Fibroblast of skin of left biceps (primary cell): ENCODE measurements at regions not wholly inside any gene's neighbourhood (a gene's known extent, or its start where the extent isn't known, plus 50 kb on each side); places are given as distances from the start of the nearest gene placed in this dataset.
"Not testable (repeated sequence)": the region's sequence is repeated elsewhere in the genome, so short reads cannot be mapped to it uniquely, and the experiment has no call there.

Source experiments
- DNase-seq, 2 experiments: peaks; one replicate each; pipeline ENCODE4 v3.0.0-alpha.2; 2013; ENCODE audit warnings: low read depth in 2 of 2

DNA sequence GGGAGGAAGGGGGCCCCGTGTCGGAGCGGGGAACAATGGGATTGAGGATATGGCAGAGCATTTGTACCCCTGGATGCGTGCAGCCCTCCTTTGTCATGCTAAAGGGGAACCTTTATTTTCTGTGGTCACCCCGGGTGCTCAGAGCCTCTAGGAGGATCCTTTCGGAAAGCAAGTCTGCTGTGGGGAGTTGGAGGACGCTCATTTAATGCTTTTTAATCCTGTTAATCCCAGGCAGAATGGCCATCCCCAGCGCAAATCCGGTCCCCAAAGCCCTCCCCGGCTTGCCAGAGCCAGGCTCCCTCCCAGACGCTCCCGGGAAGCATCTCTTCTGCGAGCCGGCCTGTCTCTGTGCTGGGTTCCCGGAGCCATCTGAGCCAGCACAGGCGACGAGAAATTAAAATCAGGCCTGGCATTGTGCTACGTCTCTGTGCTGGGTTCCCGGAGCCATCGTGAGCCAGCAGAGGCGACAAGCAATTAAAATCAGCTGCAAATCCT lies 113.2 kb upstream of the PPP2R3B start:
- no peak for DNase-seq

DNA sequence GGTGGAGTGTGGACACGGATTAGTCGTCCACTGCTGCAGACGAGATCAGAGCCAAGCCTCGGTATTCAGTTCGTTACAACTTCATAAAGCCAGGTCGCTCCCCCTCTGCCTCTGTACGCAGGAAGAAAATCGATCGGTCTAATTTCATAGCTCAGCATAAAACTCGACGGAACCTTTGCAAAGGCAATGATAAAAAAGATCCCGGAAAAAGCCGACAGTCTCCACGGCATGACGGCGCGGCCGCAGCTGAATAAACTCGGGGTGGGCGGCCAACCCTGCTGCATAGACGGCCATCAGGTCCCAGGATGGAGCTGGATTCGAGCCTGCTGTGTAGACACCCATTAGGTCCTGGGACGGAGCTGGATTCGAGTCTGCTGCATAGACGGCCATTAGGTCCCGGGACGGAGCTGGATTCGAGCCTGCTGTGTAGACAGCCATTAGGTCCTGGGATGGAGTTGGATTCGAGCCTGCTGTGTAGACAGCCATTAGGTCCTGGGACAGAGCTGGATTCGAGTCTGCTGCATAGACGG lies 113.8 kb upstream of the PPP2R3B start:
- no peak for DNase-seq

DNA sequence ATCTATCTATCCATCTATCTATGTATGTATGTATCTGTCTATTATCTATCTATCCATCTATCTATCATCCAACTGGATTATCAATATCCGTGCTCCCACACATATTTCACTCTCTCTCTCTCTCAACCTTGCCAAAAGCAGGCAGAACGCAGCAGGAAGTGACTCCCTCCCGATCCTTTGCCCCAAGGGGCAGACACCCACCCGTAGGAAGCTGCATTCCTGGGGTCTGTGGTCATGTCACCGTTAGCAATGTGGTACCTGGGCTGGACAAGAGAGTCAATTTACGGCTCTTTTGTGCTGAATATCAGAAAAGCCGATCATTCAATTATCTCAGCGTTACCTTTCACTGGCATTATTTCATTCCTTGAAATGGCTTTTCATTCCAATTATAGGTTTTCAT lies 119.6 kb upstream of the PPP2R3B start:
- DNase-seq, result no peak

DNA sequence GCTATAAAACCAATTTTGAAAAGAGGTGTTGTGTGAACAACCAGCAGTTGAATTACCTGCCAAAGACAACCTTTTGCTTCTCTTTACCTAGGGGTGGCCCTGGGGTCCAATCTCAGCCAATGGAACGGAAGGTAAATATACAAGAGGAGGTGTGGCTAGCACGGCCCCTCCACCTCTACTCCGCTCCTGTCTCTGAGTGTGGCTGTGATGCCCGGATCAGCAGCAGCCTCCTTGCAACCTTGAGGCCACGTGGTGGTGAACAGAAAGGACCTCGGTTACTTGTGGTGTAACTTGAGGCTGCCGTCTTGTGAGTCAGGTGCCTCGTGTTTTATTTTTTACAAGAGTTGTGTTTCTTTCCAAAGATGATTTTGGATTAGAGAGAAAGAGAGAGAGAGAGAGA lies 121.5 kb upstream of the PPP2R3B start:
- no peak for DNase-seq

DNA sequence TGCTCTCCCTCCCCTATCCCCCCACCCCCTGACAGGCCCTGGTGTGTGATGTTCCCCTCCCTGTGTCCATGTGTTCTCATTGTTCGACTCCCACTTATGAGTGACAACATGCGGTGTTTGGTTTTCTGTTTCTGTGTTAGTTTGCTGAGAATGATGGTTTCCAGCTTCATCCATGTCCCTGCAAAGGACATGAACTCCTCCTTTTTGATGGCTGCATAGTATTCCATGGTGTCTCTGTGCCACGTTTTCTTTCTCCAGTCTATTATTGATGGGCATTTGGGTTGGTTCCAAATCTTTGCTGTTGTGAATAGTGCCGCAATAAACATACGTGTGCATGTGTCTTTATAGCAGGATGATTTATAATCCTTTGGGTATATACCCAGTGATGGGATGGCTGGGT lies 121.8 kb upstream of the SHOX start:
- DNase-seq, result not testable (repeated sequence)

DNA sequence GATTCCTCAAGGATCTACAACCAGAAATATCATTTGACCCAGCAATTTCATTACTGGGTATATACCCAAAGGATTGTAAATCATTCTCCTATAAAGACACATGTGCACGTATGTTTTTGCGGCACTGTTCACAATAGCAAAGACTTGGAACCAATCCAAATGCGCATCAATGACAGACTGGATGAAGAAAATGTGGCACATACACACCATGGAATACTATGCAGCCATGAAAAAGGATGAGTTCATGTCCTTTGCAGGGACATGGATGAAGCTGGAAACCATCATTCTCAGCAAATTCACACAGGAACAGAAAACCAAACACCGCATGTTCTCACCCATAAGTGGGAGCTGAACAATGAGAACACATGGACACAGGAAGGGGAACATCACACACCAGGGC lies 119.5 kb upstream of the SHOX start:
- DNase-seq, result not testable (repeated sequence)

DNA sequence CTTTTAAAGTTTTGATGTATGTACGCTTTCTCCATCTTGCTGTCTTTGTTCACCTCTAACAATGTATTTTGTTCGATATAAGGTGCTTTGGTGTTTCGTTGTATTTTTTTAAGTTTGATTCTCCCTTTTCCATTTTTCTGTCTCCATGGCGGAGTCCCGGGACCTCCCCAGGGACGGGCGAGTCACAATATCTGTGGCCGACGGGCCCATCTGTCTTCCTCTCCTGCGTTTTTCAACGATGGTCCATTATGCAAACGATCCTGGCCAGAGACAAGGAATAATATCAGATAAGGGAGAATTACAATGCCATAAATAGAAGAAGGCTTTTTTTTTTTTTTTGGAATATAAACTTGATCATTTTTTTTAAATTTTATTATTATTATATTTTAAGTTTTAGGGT lies 112.3 kb upstream of the SHOX start:
- DNase-seq, result no peak

DNA sequence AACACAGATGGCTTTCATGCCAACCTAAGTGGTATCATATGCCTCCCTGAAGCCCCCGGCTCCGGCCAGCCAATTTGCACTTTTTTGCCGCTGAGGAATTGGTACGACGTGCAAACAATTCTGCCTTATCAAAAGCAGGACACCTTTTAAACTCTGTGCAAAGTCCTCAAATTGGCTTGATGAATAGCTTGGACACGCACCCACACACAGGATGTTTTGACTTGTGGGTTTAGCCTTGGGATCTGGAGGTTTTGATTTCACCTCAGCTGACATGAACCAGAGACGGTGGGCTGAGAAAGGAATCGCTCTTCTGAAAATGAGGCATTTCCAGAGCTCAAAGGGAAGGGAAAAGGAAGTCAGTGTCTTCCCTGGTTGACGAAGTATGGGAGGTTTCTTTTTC lies 110.8 kb upstream of the SHOX start:
- no peak for DNase-seq

DNA sequence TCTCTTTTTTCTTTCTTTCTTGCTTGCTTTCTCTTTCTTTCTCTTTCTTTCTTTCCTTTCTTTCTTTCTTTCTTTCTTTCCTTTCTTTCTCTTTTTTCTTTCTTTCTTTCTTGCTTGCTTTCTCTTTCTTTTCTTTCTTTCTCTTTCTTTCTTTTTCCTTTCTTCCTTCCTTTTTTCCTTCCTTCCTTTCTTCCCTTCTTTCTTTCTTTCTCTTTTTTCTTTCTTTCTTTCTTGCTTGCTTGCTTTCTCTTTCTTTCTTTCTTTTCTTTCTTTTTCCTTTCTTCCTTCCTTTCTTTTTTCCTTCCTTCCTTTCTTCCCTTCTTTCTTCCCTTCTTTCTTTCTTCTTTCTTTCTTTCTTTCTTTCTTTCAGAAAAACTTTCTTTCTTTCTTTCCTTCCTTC lies 108.1 kb upstream of the SHOX start:
- DNase-seq, result no peak

DNA sequence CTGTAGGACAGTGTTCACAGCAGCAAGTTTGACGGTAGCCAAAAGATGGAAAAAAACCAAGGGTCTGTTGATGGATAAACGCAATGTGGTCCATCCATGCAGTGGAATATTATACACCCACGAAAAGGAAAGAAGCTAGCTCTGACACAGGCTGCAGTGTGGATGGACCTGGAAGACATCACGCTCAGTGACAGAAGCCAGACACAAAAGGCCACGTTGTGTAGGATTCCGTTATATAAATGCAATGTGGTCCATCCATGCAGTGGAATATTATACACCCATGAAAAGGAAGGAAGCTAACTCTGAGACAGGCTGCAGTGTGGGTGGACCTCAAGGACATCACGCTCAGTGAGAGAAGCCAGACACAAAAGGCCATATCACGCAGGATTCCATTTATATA lies 105.5 kb upstream of the SHOX start:
- DNase-seq, result no peak

DNA sequence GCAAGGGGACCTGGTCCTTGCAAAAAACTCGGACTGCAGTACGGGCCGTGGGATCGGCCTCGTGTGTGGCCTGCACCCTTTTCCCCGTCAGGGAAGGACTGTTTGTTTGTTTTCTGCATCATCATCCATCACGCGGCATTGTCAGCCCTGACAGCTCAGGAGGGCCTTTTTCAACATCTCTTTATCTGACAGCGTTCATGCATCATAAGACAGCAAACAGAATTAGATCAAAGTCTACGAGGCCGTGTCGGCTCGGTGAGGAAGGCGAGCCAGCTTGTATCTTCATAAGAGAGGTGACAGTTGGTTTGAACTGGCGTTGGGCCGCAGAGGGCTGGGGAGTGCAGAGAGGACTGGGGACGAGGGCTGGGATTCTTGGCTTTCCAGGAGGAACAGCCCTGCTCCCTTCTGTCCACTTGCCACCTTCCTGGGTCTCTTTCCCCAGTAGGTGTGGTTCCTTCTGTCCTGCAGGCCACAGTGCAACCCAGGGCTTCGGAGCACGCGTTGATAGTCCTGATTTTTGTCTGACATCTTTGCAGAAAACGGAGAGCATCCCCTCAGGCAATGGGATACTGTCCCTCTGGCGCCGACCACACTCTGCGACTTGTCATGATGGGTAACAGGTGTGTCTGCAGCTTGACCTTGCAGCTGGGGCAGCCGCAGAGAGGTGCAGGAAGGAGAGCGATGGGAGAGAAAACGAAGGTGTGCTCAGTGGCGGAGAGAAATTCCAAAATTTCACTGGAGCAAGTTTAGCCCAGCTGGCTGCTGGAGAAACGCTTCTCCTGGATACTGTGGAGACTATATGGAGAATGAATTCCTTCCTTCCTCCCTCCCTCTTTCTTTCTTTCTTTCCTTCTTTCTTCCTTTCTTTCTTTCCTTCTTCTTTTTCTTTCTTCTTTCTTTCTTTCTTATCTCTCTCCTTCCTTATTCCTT lies 104.0 kb upstream of the SHOX start:
- DNase-seq, result no peak

DNA sequence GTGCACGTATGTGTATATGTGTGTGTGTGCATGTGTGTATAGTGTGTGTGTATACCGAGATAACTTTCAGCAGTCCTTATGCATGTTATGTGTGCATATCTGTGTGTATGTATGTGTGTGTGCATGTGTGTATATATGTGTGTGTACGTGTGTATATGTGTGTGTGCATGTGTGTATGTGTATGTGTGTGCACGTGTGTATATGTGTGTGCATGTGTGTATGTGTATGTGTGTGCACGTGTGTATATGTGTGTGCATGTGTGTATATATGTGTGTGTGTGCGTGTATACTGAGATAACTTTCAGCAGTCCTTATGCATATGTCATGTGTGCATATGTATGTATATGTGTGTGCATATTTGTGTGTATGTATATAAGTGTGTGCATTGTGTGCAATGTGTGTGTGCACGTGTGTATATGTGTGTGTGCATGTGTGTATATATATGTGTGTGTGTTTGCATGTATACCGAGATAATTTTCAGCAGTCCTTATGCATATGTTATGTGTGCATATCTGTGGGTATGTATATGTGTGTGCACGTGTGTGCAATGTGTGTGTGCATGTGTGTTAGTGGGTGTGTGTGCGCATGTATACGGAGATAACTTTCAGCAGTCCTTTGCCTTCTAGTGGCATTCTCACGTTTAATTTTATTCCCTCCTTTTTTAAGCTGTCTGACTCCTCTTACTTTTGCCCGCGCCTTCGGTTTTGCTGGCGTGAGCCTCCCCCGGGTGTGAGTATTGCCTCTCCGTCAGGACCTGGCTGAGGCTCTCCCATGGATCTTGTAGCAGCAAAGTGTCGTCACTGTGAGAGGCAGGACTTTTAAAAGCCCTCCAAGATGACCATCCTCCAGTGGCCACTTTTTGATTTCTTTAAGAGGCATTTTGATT lies 99.6 kb upstream of the SHOX start:
- no peak for DNase-seq

DNA sequence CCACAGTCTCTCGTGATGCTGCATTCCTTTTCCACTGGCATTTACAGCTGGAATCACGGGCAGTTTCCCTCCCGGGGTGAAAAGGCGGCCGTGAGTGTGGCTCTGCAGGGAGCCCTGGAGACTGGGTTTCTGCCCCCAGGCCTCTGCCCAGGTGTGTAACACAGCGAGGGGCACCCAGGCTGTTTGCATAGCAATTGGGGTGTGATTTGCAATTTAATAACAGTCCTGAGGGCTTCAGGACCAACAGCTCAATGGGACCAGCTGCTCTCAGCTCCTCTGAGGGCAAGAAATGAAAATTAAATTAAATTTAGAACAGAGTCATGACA lies 99.0 kb upstream of the SHOX start:
- DNase-seq, result no peak

DNA sequence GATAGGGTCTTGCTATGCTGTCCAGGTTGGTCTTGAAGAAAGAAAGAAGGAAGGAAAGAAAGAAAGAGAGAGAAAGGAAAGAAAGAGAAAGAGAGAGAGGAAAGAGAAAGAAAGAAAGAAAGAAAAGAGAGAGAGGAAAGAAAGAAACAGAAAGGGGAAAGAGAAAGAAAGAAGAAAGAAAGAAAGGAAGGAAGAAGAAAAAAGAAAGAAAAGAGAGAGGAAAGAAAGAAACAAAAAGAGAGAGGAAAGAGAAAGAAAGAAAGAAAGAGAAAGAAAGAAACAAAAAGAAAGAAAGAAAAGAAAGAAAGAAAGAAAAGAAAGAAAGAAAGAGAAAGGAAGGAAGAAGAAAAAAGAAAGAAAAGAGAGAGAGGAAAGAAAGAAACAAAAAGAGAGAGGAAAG lies 95.8 kb upstream of the SHOX start:
- DNase-seq, result no peak

DNA sequence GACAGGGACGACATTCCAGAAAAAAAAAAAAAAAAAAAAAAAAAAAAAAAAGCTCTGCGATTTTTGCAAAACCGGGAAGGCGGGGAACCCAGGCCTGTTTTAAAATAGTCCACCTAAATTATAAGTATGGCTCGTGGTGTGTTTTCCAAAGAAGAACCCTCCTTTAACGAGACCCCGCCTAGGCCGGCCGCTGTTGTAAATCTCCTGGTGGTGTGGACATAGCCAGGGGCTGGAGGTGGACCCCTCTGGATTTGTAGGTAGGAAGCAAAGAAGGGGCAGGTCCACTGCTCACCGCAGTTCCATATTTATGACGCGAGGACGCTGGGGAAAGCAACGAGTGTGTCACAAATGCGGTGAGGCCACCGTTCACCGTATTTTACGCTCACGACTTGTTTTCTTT lies 94.0 kb upstream of the SHOX start:
- no peak for DNase-seq

DNA sequence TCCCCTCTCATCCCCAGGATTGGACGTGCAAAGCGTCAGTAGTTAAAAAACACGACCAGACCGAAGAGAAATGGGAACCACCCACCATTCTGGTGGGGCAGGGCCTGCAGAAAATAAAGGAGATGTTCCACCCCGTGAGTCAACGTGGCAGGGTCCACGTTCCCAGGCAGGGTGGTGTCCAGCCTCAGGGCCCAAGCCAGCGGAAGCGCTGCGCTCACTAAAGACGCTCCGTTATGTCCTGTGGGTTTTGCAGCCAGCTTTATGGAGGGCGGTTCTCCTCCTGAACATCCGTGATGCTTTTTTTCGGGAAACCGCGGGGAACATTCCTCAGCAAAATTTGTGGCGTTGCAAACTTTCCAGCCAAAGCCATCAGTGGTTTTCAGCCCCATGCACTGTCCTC lies 93.4 kb upstream of the SHOX start:
- DNase-seq, result no peak

DNA sequence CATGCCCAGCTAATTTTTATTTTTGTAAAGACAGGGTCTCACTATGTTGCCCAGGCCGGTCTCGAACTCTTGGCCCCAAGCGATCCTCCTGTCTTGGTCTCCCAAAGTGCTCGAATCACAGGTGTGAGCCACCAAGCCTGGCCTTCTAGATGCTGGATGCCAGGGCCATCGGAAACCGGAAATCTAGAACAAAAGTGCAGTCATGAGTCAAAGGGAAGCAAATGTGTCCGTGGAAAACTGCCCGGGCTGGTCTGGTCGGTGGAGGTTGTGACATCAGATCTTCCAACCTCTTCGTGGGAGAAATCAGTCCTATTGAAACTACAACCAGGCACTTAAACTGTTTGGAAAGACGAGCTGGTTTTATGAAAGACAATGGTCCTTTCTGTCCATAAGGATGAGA lies 92.3 kb upstream of the SHOX start:
- DNase-seq, result no peak

DNA sequence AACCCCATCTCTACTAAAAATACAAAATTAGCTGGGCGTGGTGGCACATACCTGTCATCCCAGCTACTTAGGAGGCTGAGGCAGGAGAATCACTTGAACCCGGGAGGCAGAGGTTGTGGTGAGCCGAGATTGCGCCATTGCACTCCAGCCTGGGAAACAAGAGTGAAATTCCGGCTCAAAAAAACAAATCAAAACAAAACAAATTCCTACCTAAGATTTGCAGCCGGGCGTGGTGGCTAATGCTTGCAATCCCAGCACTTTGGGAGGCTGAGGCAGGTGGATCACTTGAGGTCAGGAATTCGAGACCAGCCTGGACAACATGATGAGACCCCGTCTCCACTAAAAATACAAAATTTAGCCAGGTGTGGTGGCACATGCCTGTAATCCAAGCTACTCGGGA lies 89.6 kb upstream of the SHOX start:
- not testable (repeated sequence) for DNase-seq

DNA sequence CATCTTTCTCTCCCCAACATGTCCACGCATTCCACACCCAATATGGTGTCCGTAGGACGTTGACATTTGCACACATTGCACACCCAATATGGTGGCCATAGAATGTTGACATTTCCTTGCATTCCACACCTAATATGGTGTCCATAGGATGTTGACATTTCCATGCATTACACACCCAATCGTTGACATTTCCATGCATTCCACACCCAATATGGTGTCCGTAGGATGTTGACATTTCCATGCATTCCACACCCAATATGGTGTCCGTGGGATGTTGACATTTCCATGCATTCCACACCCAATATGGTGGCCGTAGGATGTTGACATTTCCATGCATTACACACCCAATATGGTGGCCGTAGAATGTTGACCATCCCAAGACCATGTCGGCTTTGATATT lies 88.4 kb upstream of the SHOX start:
- DNase-seq, result no peak

DNA sequence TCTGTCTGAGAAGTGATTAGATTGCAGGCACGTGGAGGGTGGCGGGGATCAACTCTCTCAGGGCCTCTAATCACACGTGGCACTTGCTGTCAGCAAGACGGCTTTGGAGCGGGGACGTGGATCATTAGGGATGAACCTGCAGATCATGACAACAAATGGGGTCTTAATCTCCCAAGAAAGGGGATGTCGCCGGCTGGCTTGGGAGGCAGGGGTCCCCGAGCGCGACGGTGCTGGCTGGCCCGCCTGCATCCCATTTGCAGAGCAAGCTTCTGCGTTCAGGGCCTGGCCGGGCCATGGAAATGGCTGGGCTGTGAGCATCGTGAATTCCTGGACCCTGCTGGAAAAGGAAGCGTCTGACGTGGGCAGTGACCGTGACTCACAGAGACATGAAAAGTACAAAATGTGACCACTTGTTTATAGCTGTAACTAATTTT lies 85.1 kb upstream of the SHOX start:
- peak in 1 of 2 experiments; percentile 8 for DNase-seq

DNA sequence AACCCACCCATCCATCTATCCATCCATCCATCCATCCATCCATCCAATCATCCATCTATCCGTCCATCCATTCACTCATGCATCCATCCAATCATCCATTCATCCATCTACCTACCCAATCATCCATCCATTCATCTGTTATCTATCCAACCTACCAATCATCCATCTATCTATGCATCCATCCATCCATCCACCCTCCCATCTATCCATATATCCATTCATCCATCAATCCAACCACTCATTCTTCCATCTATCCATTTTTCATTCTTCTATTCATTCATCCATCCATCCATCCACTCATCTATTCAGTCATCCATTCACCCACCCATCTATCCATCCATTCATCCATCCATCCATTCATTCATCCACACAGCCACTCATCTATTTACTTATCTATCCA lies 80.1 kb upstream of the SHOX start:
- DNase-seq, result no peak

DNA sequence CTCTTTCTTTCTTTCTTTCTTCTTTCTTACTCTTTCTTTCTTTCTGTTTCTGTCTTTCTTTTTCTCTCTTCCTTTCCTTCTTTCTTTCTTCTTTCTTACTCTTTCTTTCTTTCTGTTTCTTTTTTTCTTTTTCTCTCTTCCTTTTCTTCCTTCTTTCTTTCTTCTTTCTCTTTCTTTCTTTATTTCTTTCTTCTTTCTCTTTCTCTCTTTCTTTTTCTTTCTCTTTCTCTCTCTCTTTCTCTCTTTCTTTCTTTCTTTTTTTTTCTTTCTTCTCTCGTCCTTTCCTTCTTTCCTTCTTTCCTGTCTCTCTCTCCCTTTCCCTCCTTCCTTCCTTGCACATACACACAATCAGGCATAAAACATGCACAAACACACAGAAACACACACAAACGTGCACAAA lies 79.3 kb upstream of the SHOX start:
- DNase-seq, result no peak

DNA sequence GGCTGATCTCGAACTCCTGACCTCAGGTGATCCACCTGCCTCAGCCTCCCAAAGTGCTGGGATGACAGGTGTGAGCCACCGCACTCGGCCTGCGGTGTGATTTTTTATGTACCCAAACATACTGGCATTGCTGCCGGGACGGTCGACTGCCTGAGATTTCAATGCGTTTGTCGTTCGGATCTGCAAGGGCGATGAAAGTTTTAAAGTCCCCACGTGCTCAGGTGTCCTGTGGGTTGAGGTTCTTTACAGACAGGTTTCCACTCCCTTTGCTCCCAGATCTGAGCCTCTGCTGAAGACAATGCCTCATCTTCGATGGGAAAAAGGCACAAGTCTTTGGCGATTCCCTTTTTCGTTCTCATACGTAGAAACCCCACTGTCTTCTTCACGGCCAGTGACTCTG lies 78.1 kb upstream of the SHOX start:
- no peak for DNase-seq
